Cardiac muscle cell (in vitro differentiated cells and primary cell): ENCODE measurements at regions not wholly inside any gene's neighbourhood (a gene's known extent, or its start where the extent isn't known, plus 50 kb on each side); places are given as distances from the start of the nearest gene placed in this dataset.

Source experiments
- DNase-seq, 2 donors: peaks; one replicate each; pipeline versions ENCODE4 v3.0.0 to v3.0.0-alpha.2; 2010 to 2017; ENCODE audit warnings: low read depth in 1 of 2, low spot score in 1 of 2
- H3K27ac ChIP-seq: fragments of 200-600 bp; sonication (generic); 2 replicates; pipeline ENCODE4 v1.5.1; 2016
- H3K27me3 ChIP-seq: fragments of 200-600 bp; sonication (generic); 2 replicates; pipeline ENCODE4 v1.6.0; 2016; ENCODE audit warnings: control low read depth
- H3K36me3 ChIP-seq: fragments of 200-600 bp; sonication (generic); 2 replicates; pipeline ENCODE4 v1.5.1; 2016; ENCODE audit warnings: control low read depth
- H3K4me1 ChIP-seq: fragments of 200-600 bp; sonication (generic); 2 replicates; pipeline ENCODE4 v1.8.1; 2017; ENCODE audit warnings: low read depth, mild to moderate bottlenecking, mixed run types
- H3K4me3 ChIP-seq: fragments of 200-600 bp; sonication (generic); 2 replicates; pipeline ENCODE4 v1.5.1; 2016; ENCODE audit warnings: mild to moderate bottlenecking
- H3K9me3 ChIP-seq: fragments of 200-600 bp; sonication (generic); 2 replicates; pipeline ENCODE4 v1.5.1; 2017; ENCODE audit warnings: low read depth, mild to moderate bottlenecking, control low read depth
- CTCF ChIP-seq: IDR thresholded peaks from 2 replicates; pipeline ENCODE4 v1.5.1; 2012; ENCODE audit warnings: low read depth, mild to moderate bottlenecking, low read length

DNA sequence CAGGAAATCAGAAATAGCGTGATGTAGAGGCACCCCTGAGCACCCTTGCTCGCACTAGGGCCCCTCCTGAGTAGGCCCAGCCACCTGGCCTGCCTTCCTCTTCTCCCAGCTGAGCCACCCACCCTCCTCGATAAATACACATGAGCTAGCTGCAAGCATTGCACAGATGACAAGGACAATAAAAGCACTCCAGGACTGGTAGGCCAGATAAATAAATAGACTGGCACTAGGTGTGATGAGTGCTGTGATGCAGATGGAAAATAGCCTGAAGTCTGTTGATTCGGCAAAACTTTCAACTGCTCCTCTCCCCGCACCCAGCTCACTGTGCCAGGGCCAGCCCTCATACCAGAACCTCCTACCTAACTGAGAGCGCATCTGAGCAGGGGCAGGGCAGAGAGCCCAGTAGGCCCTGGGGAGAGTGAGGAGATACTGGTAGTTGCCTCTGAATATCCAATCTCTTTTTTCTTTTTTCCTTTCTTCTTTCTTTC is 54.5 kb upstream of the GPI start:
- no peaks in the 10 kb centered on the region for H3K9me3 ChIP-seq
- peaks cover 4% of the 10 kb centered on the region for H3K36me3 ChIP-seq
- no peak overlapping the region for H3K27ac ChIP-seq
- H3K4me1 ChIP-seq: no peaks in the 10 kb centered on the region
- H3K4me3 ChIP-seq: no peak overlapping the region
- no peak for TF ChIP-seq CTCF
- H3K27me3 ChIP-seq: no peaks in the 10 kb centered on the region
- no peak for DNase-seq

DNA sequence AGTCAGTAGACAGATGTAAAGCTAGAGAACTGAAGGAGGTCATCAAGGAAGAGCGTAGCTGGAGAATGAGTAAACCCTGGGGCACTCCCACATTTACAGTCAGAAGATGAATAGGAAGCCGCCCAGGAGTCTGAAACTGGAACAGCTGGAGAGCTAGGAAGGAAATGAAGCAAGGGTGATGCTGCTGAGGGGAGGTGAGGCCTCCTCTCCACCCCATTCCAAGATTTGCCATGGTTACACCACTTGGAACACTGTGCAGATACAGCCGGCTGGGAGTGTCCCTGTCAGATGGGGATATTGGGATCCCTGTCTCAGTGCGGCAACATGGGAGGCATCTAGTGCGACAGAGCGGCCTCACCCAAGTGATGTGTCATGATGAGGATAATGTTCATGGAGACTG is 51.8 kb upstream of the GPI start:
- H3K27me3 ChIP-seq: no peaks in the 10 kb centered on the region
- DNase-seq: peak in 1 of 2 donors; percentile 84
- no peak for TF ChIP-seq CTCF
- no peaks in the 10 kb centered on the region for H3K9me3 ChIP-seq
- no peaks in the 10 kb centered on the region for H3K4me1 ChIP-seq
- H3K27ac ChIP-seq: no peak overlapping the region
- H3K4me3 ChIP-seq: no peak overlapping the region
- H3K36me3 ChIP-seq: peaks cover 4% of the 10 kb centered on the region

GRCh38 chr19:34314437-34315313 is 50.3 kb upstream of the GPI start:
- Histone ChIP-seq H3K27ac (no peak overlapping the region), H3K4me3 (no peak overlapping the region), H3K27me3 (no peaks in the 10 kb centered on the region), H3K36me3 (no peaks in the 10 kb centered on the region), H3K9me3 (no peaks in the 10 kb centered on the region), H3K4me1 (no peaks in the 10 kb centered on the region)
- TF ChIP-seq CTCF: no peak
- no peak for DNase-seq
